ENCODE measurements at regions not wholly inside any gene's neighbourhood (a gene's known extent, or its start where the extent isn't known, plus 50 kb on each side); places are given as distances from the start of the nearest gene placed in this dataset.
"Not testable (repeated sequence)": the region's sequence is repeated elsewhere in the genome, so short reads cannot be mapped to it uniquely, and the experiment has no call there.

- no peak overlapping the region for H3K4me3 Mint-ChIP-seq
- peaks cover 18% of the 10 kb centered on the region for H3K9me3 Mint-ChIP-seq
- intact Hi-C loops (cut with micrococcal nuclease): no loop called here
- H3K27me3 Mint-ChIP-seq: no peaks in the 10 kb centered on the region
- no peaks in the 10 kb centered on the region for H3K36me3 Mint-ChIP-seq (ENCODE audit: low read depth)
- no peaks in the 10 kb centered on the region for H3K4me1 Mint-ChIP-seq (ENCODE audit: low read depth)
- H3K27ac Mint-ChIP-seq: no peak overlapping the region
These were observed 414.8 kb downstream of the RMST start for GRCh38 chr12:97877404-97877803.

- intact Hi-C loops (cut with micrococcal nuclease): no loop called here
- H3K4me1 Mint-ChIP-seq (ENCODE audit: low read depth): no peaks in the 10 kb centered on the region
- no peak overlapping the region for H3K27ac Mint-ChIP-seq
- no peaks in the 10 kb centered on the region for H3K36me3 Mint-ChIP-seq (ENCODE audit: low read depth)
- no peaks in the 10 kb centered on the region for H3K9me3 Mint-ChIP-seq
- no peak overlapping the region for H3K4me3 Mint-ChIP-seq
- no peaks in the 10 kb centered on the region for H3K27me3 Mint-ChIP-seq
These were observed 424.0 kb downstream of the RMST start for GRCh38 chr12:97886511-97887176.

GRCh38 chr12:97897881-97898280 is 435.3 kb downstream of the RMST start:
- H3K27me3 Mint-ChIP-seq; H3K4me3 Mint-ChIP-seq; H3K27ac Mint-ChIP-seq; H3K36me3 Mint-ChIP-seq (ENCODE audit: low read depth); intact Hi-C loops (cut with micrococcal nuclease); H3K4me1 Mint-ChIP-seq (ENCODE audit: low read depth): not testable (repeated sequence)
- H3K9me3 Mint-ChIP-seq: peaks cover 19% of the 10 kb centered on the region

GRCh38 chr12:97899529-97899928 is 436.9 kb downstream of the RMST start:
- H3K27me3 Mint-ChIP-seq: no peaks in the 10 kb centered on the region
- no peak overlapping the region for H3K4me3 Mint-ChIP-seq
- H3K4me1 Mint-ChIP-seq (ENCODE audit: low read depth): no peaks in the 10 kb centered on the region
- no peaks in the 10 kb centered on the region for H3K36me3 Mint-ChIP-seq (ENCODE audit: low read depth)
- peaks cover 19% of the 10 kb centered on the region for H3K9me3 Mint-ChIP-seq
- H3K27ac Mint-ChIP-seq: no peak overlapping the region
- intact Hi-C loops (cut with micrococcal nuclease): no loop called here

- Mint-ChIP-seq H3K27me3 (no peaks in the 10 kb centered on the region), H3K4me3 (no peak overlapping the region), H3K36me3 (ENCODE audit: low read depth) (no peaks in the 10 kb centered on the region), H3K27ac (no peak overlapping the region), H3K9me3 (peaks cover 16% of the 10 kb centered on the region), H3K4me1 (ENCODE audit: low read depth) (no peaks in the 10 kb centered on the region)
- intact Hi-C loops (cut with micrococcal nuclease): no loop called here
These were observed 437.4 kb downstream of the RMST start for GRCh38 chr12:97899956-97900355.

- intact Hi-C loops (cut with micrococcal nuclease): no loop called here
- H3K4me3 Mint-ChIP-seq: no peak overlapping the region
- no peaks in the 10 kb centered on the region for H3K9me3 Mint-ChIP-seq
- H3K27ac Mint-ChIP-seq: no peak overlapping the region
- no peaks in the 10 kb centered on the region for H3K4me1 Mint-ChIP-seq (ENCODE audit: low read depth)
- no peaks in the 10 kb centered on the region for H3K36me3 Mint-ChIP-seq (ENCODE audit: low read depth)
- no peaks in the 10 kb centered on the region for H3K27me3 Mint-ChIP-seq
These were observed 440.8 kb downstream of the RMST start for GRCh38 chr12:97903356-97903755.

- no peak overlapping the region for H3K27ac Mint-ChIP-seq
- no peaks in the 10 kb centered on the region for H3K27me3 Mint-ChIP-seq
- no peaks in the 10 kb centered on the region for H3K36me3 Mint-ChIP-seq (ENCODE audit: low read depth)
- intact Hi-C loops (cut with micrococcal nuclease): no loop called here
- no peak overlapping the region for H3K4me3 Mint-ChIP-seq
- no peaks in the 10 kb centered on the region for H3K9me3 Mint-ChIP-seq
- no peaks in the 10 kb centered on the region for H3K4me1 Mint-ChIP-seq (ENCODE audit: low read depth)
These were observed 444.9 kb downstream of the RMST start for GRCh38 chr12:97907504-97907903.

- Mint-ChIP-seq H3K27ac (no peak overlapping the region), H3K4me1 (ENCODE audit: low read depth) (no peaks in the 10 kb centered on the region), H3K4me3 (no peak overlapping the region), H3K36me3 (ENCODE audit: low read depth) (no peaks in the 10 kb centered on the region), H3K9me3 (no peaks in the 10 kb centered on the region), H3K27me3 (no peaks in the 10 kb centered on the region)
- intact Hi-C loops (cut with micrococcal nuclease): no loop called here
These were observed 448.0 kb downstream of the RMST start for GRCh38 chr12:97910559-97910958.

GRCh38 chr12:97912943-97913342 is 450.3 kb downstream of the RMST start:
- Mint-ChIP-seq H3K4me1 (ENCODE audit: low read depth) (no peaks in the 10 kb centered on the region), H3K36me3 (ENCODE audit: low read depth) (no peaks in the 10 kb centered on the region), H3K27ac (no peak overlapping the region), H3K27me3 (no peaks in the 10 kb centered on the region), H3K4me3 (no peak overlapping the region), H3K9me3 (no peaks in the 10 kb centered on the region)
- intact Hi-C loops (cut with micrococcal nuclease): no loop called here

- Mint-ChIP-seq H3K4me3 (no peak overlapping the region), H3K27ac (no peak overlapping the region), H3K27me3 (no peaks in the 10 kb centered on the region), H3K4me1 (ENCODE audit: low read depth) (no peaks in the 10 kb centered on the region), H3K9me3 (no peaks in the 10 kb centered on the region), H3K36me3 (ENCODE audit: low read depth) (no peaks in the 10 kb centered on the region)
- intact Hi-C loops (cut with micrococcal nuclease): no loop called here
These were observed 459.5 kb downstream of the RMST start for GRCh38 chr12:97921979-97922722.

GRCh38 chr12:97923546-97923945 is 460.9 kb downstream of the RMST start:
- intact Hi-C loops (cut with micrococcal nuclease): no loop called here
- no peak overlapping the region for H3K27ac Mint-ChIP-seq
- no peaks in the 10 kb centered on the region for H3K4me1 Mint-ChIP-seq (ENCODE audit: low read depth)
- H3K4me3 Mint-ChIP-seq: no peak overlapping the region
- H3K9me3 Mint-ChIP-seq: no peaks in the 10 kb centered on the region
- H3K36me3 Mint-ChIP-seq (ENCODE audit: low read depth): no peaks in the 10 kb centered on the region
- H3K27me3 Mint-ChIP-seq: no peaks in the 10 kb centered on the region

- no peaks in the 10 kb centered on the region for H3K27me3 Mint-ChIP-seq
These were observed 461.5 kb downstream of the RMST start for GRCh38 chr12:97924122-97924521.

GRCh38 chr12:97927977-97928376 is 465.4 kb downstream of the RMST start:
- intact Hi-C loops (cut with micrococcal nuclease): no loop called here
- Mint-ChIP-seq H3K36me3 (ENCODE audit: low read depth) (no peaks in the 10 kb centered on the region), H3K4me3 (no peak overlapping the region), H3K27ac (no peak overlapping the region), H3K27me3 (no peaks in the 10 kb centered on the region), H3K9me3 (no peaks in the 10 kb centered on the region), H3K4me1 (ENCODE audit: low read depth) (no peaks in the 10 kb centered on the region)

More at GRCh38 chr12:97924122-97924521, 461.5 kb downstream of the RMST start:
- Mint-ChIP-seq H3K36me3 (ENCODE audit: low read depth) (no peaks in the 10 kb centered on the region), H3K27ac (no peak overlapping the region), H3K4me1 (ENCODE audit: low read depth) (no peaks in the 10 kb centered on the region), H3K4me3 (no peak overlapping the region), H3K9me3 (no peaks in the 10 kb centered on the region)
- intact Hi-C loops (cut with micrococcal nuclease): no loop called here

- intact Hi-C loops (cut with micrococcal nuclease): no loop called here
- no peaks in the 10 kb centered on the region for H3K4me1 Mint-ChIP-seq (ENCODE audit: low read depth)
- no peak overlapping the region for H3K27ac Mint-ChIP-seq
- no peak overlapping the region for H3K4me3 Mint-ChIP-seq
- H3K27me3 Mint-ChIP-seq: no peaks in the 10 kb centered on the region
- no peaks in the 10 kb centered on the region for H3K36me3 Mint-ChIP-seq (ENCODE audit: low read depth)
- no peaks in the 10 kb centered on the region for H3K9me3 Mint-ChIP-seq
These were observed 473.6 kb downstream of the RMST start for GRCh38 chr12:97936165-97936564.

GRCh38 chr12:97938031-97938430 is 475.4 kb downstream of the RMST start:
- no peaks in the 10 kb centered on the region for H3K27me3 Mint-ChIP-seq
- H3K36me3 Mint-ChIP-seq (ENCODE audit: low read depth): no peaks in the 10 kb centered on the region
- no peaks in the 10 kb centered on the region for H3K4me1 Mint-ChIP-seq (ENCODE audit: low read depth)
- H3K4me3 Mint-ChIP-seq: no peak overlapping the region
- no peak overlapping the region for H3K27ac Mint-ChIP-seq
- intact Hi-C loops (cut with micrococcal nuclease): no loop called here
- H3K9me3 Mint-ChIP-seq: no peaks in the 10 kb centered on the region

Measured in dendritic cell treated with granulocyte-macrophage colony-stimulating factor and Interleukin-4, amounts not matched to agents 40 ng/mL and 50 ng/mL, for 4 days (primary cell).